NCI-H187 treated with DMSO at 0.1 percent for 48 hours (cell line): ENCODE measurements at regions not wholly inside any gene's neighbourhood (a gene's known extent, or its start where the extent isn't known, plus 50 kb on each side); places are given as distances from the start of the nearest gene placed in this dataset.

Experiments
- DNase-seq: peaks from one replicate; lab custom pipeline; 2025; lab: John Stamatoyannopoulos, UW

DNA sequence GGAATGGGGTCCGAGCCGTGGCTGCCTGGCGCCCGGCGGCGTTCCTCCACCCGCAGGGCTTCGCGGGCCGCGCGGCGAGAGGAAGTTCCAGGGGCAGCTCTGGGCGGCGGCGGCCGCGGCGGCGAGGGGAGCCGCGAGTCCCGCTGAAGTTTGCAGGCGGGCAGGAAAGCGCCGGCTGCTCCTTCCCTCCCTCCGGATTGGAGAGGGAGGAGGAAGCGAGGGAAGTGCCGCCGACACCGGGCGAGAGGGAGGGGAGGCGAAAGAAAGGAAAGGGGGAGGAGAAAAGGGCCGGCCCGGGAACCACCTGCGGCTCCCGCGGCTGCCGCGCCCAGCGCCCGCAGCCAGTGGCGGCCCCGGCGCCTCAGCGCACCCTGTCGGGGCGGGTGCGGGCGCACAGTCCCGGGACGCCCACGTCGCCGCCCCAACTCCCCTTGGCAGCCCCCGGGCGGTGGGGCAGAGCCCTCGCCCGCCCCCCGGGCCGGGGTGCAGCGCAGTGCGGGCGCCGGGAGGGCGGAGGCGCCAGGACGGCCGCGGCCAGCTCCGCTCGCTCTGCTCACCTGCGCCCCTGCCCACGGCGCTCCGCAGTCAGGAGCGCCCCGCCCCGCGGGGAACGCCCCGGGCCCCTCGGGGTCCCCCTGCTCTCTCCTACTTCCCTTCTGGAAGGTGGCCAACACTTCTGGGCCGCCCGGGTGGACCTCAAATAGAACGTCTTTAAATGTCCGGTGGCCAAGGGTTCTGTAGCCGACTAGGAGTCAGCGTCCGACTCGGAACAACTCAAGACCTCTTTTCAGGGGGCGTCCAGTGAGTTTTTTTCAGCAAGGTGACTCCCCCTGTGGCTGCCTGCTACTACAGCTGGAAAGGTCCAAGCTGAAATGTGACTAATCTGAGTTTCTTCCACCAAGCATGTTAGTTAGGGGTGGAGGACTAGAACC lies 80.3 kb upstream of the CCDC28A start:
- no peak for DNase-seq

DNA sequence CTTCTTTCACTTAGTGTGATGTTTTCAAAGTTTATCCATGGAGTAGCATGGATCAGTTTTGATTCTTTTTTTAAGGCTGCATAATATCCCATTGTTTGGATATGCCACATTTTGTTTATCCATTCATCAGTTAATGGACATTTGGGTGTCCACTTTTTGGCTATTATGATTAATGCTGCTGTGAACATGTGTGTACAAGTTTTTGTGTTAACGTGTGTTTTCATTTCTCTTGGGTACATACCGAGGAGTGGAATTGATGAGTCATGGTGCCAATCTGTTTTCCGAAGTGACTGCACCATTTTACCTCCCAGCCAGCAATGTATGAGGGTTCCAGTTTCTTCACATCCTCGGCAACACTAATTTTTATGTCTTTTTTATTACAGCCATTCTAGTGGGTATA lies 78.4 kb upstream of the CCDC28A start:
- DNase-seq, result no peak

DNA sequence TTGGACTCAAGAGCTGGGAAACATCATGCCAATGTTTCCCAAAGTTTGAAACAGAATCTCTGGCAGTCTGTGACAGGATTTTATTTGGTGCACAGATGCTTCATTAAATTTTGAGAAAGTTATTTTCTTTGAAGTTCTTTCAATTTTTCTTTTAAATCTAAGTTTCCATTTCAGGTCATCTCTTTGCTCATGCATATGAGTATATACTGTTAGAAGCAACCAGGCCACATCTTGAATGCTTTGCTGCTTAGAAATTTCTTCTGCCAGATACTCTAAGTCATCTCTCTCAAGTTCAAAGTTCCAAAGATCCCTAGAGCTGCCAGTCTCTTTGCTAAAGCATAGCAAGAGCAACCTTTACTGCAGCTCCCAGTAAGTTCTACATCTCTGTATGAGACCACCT lies 59.1 kb upstream of the CCDC28A start:
- no peak for DNase-seq

DNA sequence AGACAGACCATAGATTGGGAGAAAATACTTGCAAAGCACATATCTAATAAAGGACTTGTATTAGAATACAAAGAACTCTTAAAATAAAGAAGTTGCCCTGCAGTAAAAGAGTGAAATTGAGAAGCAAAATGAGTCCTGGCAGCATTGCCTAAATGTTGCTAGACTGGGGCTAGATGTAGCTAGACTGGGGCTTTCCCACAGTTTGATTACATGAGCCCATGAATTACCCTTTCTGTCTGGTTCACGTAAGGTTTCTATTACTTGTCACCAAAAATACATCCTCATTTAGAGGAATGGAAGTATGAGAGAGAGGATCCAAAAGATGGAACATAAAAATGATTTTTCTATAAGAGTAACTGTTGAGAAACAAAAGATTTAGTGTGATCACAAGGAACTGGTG lies 57.6 kb upstream of the CCDC28A start:
- DNase-seq, result no peak

DNA sequence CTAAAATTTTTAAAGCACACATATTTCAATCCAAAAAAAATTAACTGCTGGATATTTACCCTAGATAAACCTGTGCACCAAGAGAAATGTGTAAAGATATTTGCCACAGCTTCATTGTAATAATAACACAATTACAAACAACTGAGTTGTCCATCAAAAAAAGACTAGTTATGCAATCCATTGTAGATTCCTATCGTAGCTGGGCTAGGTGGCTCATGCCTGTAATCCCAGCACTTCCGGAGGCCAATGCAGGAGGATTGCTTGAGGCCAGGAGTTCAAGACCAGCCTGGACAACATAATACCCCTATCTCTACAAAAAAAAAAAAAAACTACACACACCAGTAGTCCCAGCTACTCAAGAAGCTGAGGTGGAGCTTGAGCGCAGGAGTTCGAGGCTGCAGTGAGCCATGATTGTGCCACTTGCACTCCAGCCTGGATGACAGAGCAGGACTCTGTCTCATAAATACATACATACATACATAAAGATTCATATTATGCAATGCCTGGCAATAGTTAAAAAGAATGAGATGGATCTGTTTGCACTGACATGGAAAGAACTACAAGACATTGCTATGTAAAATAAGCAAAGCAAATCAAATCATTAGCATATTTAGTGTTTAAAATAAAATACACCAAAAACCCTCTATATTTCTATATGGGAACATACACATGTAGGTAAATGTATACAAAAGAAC lies 56.5 kb upstream of the CCDC28A start:
- DNase-seq, result no peak

DNA sequence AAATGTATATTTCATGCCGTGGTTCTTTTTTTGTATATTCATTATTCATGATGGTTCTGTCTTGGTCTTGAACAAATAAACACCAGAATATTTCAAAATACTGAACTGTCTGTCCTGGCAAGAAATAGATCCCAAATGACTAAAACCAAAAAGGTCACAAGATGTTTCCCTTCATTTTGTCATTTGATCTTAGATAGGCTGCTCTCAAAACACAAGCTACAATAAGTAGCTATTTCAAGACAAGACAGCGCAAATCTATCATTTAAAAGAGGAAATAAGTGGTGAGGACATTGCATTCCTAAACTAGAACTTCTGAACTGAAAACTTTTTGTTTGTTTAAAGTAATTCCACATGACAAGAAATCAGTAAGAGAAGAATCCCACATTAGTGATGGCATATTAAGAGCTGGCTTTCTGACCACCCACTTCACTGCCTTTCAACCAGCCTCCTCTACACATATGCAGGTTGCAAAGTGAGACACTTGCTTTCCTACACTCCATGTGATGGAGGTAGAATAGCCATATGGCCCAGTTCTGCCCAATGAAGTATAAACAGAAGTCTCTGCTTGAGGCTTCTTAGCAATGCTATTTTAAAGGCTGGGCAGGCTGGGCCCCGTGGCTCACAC lies 54.4 kb upstream of the CCDC28A start:
- DNase-seq, result no peak

DNA sequence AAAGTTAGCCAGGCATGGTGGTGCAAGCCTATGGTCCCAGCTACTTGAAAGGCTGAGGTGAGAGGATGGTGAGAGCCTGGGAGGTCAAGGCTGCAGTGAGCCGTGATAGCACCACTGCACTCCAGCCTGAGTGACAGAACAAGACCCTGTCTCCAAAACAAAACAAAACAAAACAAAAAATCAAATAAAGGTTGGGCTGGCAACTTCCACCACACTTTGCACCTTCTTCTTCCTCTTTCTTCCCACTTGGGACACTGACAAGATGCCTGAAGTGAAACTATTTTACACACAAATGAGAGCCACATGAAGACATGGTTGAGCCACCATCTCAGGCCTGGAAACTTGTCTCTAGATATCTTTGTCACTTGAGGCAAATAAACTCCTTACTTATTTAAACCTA lies 53.8 kb upstream of the CCDC28A start:
- no peak for DNase-seq

DNA sequence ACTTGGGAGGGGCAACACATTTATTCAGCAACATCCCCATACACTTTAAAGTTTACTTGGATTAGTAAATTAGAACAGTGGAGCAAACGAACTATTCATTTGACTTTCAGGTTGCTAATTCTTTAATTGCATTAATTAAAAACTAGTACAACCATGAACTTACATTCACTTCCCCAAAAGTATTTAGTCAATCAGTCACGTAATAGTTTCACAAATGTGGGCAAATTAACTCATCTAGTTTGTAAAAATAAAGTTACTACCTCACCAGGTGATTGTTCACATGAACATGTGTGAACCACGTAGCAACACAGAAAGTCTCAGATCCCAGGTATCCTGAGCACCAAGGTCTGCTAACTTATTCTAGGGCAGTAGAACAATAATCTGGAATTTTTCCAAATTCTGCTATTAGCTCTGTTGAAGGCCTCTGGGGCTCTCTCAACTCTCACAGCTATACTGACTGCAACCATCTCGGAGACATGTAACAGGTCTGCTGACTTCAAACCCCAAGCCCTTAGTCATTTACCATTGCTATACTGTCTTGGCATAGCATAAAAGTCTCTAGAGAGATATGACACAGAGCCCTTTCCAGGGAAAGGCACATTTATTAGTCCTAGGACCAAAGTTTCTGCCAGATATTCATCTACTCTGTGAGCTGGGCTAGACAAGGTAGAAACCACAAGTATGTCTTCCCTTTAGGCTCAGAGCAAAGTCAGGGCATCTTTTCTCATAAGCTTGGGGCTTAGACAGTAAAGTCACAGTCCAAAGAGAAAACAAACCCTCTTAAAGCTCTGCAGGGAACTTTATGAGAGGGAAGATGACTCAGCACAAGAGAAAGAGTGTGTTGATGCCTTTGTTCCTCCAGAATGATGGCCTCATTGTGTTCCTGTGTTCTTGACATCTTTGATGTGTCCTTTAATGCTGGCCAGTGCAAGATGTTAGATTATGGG lies 50.9 kb upstream of the CCDC28A start:
- DNase-seq, result no peak
